ENCODE measurements at regions not wholly inside any gene's neighbourhood (a gene's known extent, or its start where the extent isn't known, plus 50 kb on each side); places are given as distances from the start of the nearest gene placed in this dataset.

DNA sequence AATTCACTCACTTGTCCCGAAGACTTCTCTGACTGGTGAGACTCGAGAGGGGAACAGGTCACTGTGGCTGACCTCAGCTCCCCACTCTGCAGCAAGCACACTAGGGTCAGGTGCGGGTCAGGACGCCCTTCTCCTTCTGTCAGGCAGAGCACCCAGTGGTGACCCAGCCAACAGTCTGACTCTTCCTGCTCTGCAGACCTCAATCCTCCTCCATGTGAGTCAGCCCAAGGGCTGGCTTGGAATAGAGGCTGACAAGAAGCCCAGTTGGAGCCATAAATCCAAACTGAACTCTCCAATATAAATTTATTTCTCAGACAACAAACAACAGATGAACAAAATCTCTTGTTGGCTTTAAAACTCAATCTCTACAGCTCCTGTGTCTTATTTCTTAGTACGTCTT is 253.1 kb downstream of the SH3BP4 start:
- intact Hi-C loops (cut with DNase I) = no loop called here
- 76 to 90% methylated on average over 5 of the region's 5 CpGs for WGBS, 2 donors

DNA sequence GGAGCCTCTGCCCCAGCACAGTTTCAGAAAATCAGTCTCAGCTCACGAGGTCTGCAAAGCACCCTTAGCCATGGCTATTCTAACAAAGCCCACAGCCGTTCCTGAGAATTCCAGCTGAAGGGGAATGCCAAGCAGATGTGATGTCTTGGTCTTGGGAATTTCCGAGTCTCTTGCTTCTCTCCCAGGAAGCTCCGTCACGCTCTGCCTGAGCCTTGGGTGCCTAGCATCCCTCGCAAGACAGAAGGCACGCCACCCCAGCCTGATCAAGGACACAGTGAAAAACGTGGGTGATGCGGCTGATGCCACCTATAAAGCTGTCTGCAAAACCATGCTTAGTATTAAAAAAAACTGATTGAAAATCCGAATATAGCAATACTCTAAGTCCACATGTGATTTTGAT is 254.6 kb downstream of the SH3BP4 start:
- Histone ChIP-seq H3K4me3 (no peak overlapping the region), H3K36me3 (no peaks in the 10 kb centered on the region), H3K27me3 (peaks cover 0 to 3% (median 0%) of the 10 kb centered on the region in 3 donors), H3K9me3 (no peaks in the 10 kb centered on the region), H3K27ac (no peak overlapping the region), H3K4me1 (no peaks in the 10 kb centered on the region)
- intact Hi-C loops (cut with DNase I) = no loop called here
- DNase-seq = no peak
- 74 to 79% methylated on average over 10 of the region's 10 CpGs for WGBS, 2 donors
- TF ChIP-seq EP300 (IDR thresholded peaks at IDR 0.05) (no peak), POLR2AphosphoS5 (IDR thresholded peaks at IDR 0.05) (no peak), POLR2A (IDR thresholded peaks at IDR 0.05) (no peak), CTCF (IDR thresholded peaks at IDR 0.05) (no peak)

More for the DNA sequence above, 253.1 kb downstream of the SH3BP4 start:
- Histone ChIP-seq H3K4me1 (no peaks in the 10 kb centered on the region), H3K27ac (no peak overlapping the region), H3K36me3 (no peaks in the 10 kb centered on the region), H3K27me3 (peaks cover 0 to 3% (median 0%) of the 10 kb centered on the region in 3 donors), H3K9me3 (no peaks in the 10 kb centered on the region), H3K4me3 (no peak overlapping the region)
- DNase-seq = no peak
- TF ChIP-seq CTCF (IDR thresholded peaks at IDR 0.05) (no peak), POLR2AphosphoS5 (IDR thresholded peaks at IDR 0.05) (no peak), EP300 (IDR thresholded peaks at IDR 0.05) (no peak), POLR2A (IDR thresholded peaks at IDR 0.05) (no peak)

- no peak for DNase-seq
Measured at GRCh38 chr2:235206980-235207579, 255.3 kb downstream of the SH3BP4 start.

DNA sequence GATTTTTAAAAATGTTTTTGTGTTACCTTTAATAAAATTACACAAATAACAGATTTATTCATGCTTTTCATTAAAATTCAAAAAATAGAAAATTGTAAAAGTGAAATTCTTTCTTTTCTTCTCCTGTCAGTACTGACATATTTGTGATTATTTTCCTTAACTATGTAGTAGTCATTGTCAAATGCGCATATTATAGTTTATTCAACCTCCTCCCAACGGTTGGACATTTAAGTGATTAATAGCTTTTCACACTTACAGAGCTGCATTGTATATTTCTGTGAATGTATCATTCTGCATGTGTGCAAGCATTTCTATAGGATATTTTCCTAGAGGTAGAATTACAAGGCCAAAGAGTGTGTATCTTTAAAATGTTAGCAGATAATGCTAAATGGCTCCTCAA is 259.2 kb downstream of the SH3BP4 start:
- no peak overlapping the region for H3K4me3 ChIP-seq
- no peaks in the 10 kb centered on the region for H3K4me1 ChIP-seq
- H3K9me3 ChIP-seq = no peaks in the 10 kb centered on the region
- TF ChIP-seq CTCF (IDR thresholded peaks at IDR 0.05) = no peak
- TF ChIP-seq EP300 (IDR thresholded peaks at IDR 0.05) = no peak
- TF ChIP-seq POLR2A (IDR thresholded peaks at IDR 0.05) = no peak
- no peak for TF ChIP-seq POLR2AphosphoS5 (IDR thresholded peaks at IDR 0.05)
- H3K27me3 ChIP-seq = peaks cover 0 to 3% (median 0%) of the 10 kb centered on the region in 3 donors
- no peaks in the 10 kb centered on the region for H3K36me3 ChIP-seq
- intact Hi-C loops (cut with DNase I) = no loop called here
- 33 to 39% methylated on average over 2 of the region's 2 CpGs for WGBS, 2 donors
- DNase-seq = no peak
- H3K27ac ChIP-seq = no peak overlapping the region

More at GRCh38 chr2:235206980-235207579, 255.3 kb downstream of the SH3BP4 start:
- 54 to 69% methylated on average over 5 of the region's 5 CpGs for WGBS, 2 donors
- TF ChIP-seq EP300 (IDR thresholded peaks at IDR 0.05) = no peak
- no peak for TF ChIP-seq POLR2A (IDR thresholded peaks at IDR 0.05)
- TF ChIP-seq POLR2AphosphoS5 (IDR thresholded peaks at IDR 0.05) = no peak
- TF ChIP-seq CTCF (IDR thresholded peaks at IDR 0.05) = no peak
- intact Hi-C loops (cut with DNase I) = no loop called here
- Histone ChIP-seq H3K36me3 (no peaks in the 10 kb centered on the region), H3K27me3 (peaks cover 0 to 3% (median 0%) of the 10 kb centered on the region in 3 donors), H3K4me1 (no peaks in the 10 kb centered on the region), H3K4me3 (no peak overlapping the region), H3K27ac (no peak overlapping the region), H3K9me3 (no peaks in the 10 kb centered on the region)

All from sigmoid colon (tissue), 6 donors.